GM12865 (cell line): ENCODE measurements at regions not wholly inside any gene's neighbourhood (a gene's known extent, or its start where the extent isn't known, plus 50 kb on each side); places are given as distances from the start of the nearest gene placed in this dataset.

Experiments used
- DNase-seq: peaks from one replicate; pipeline ENCODE4 v3.0.0; 2010; ENCODE audit warnings: low read depth
- H3K4me3 ChIP-seq: 2 replicates; pipeline ENCODE4 v1.5.1; 2011; ENCODE audit warnings: mild to moderate bottlenecking, low read depth, low read length, control low read depth
- TF ChIP-seq, protein P1 (sequence below): IDR thresholded peaks from 2 replicates; pipeline ENCODE4 v1.5.1; 2011; ENCODE audit warnings: low read length, control low read depth, low read depth, inconsistent platforms; ENCODE audit not compliant: insufficient read depth; ENCODE audit errors: missing control alignments

DNA sequence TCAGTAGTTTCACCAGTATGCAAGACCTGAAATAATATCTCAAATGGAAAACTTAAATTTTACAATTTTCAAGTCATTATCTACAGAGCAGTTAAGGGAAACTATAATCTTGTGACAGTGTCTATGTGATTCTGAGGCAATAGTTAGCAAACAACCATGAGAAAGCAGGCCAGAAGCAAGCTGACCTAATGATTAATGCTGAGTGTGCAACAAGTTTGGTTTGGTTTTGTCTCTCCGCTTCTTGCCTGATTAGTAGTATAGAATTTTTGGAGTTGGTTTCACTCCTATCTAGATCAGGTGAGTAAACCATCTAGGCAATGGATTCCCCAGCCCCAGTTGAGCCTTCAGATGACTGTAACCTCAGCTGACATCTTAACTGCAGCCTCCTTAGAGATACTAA is 212.9 kb upstream of the NAV3 start:
- TF ChIP-seq, protein P1, sequence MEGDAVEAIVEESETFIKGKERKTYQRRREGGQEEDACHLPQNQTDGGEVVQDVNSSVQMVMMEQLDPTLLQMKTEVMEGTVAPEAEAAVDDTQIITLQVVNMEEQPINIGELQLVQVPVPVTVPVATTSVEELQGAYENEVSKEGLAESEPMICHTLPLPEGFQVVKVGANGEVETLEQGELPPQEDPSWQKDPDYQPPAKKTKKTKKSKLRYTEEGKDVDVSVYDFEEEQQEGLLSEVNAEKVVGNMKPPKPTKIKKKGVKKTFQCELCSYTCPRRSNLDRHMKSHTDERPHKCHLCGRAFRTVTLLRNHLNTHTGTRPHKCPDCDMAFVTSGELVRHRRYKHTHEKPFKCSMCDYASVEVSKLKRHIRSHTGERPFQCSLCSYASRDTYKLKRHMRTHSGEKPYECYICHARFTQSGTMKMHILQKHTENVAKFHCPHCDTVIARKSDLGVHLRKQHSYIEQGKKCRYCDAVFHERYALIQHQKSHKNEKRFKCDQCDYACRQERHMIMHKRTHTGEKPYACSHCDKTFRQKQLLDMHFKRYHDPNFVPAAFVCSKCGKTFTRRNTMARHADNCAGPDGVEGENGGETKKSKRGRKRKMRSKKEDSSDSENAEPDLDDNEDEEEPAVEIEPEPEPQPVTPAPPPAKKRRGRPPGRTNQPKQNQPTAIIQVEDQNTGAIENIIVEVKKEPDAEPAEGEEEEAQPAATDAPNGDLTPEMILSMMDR = no peak
- no peak overlapping the region for H3K4me3 ChIP-seq
- DNase-seq = no peak

DNA sequence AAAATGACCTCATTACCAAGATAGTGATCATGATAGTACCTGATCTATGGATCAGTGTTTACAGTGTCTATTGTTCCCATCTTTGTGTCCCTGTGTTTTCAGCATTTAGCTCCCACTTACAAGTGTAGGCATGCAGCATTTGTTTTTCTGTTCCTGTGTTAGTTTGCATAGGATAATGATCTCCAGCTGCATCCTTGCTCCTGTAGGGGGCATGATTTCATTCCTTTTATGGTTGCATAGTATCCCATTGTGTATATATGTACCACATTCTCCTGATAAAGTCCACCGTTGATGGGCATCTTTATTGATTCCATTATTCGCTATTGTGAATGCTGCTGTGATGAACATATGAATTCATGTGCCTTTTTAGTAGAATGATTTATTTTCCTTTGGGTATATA is 215.4 kb upstream of the NAV3 start:
- TF ChIP-seq, protein P1 = no peak
- DNase-seq = no peak
- H3K4me3 ChIP-seq = no peak overlapping the region

DNA sequence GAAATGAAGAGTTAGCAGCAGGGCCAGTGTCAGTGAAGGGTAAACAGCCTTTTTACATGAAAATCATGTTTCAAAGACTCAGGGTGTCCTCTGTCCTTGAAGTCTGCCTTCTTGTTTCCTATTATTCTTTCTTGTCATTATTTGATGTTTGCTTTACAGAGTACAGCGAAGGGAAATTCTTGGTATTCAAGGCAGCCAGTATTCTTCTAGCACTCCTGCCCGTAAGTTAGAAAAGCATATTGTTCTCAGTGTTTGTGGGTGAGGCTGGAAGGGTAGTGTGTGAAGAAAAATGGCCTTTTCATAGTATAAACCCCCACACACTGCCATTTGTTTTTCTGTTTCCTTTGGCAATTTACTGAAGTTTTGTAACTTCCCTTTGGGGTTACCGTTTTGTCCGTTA is 217.3 kb upstream of the NAV3 start:
- H3K4me3 ChIP-seq = no peak overlapping the region
- TF ChIP-seq, protein P1 = no peak
- DNase-seq = no peak

DNA sequence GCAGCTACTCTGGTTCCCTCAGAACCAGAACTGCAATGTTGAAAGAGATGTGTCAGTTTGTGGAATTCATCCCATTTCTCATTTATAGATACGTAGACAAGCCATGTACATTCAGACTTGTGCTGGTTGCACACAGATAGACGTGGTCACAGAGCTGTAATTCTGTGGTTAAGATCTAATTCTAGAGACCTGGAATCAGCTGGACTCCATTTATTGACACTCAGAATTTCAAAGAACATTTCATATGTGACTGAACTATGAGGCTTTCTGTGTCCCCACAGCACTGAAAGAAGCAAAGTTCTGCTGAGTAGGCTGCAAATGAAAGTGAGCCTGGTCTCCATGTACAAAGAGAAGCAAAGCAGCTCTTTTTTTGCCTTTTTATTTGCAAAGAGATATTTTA is 220.2 kb upstream of the NAV3 start:
- H3K4me3 ChIP-seq = no peak overlapping the region
- no peak for DNase-seq
- TF ChIP-seq, protein P1 = no peak

DNA sequence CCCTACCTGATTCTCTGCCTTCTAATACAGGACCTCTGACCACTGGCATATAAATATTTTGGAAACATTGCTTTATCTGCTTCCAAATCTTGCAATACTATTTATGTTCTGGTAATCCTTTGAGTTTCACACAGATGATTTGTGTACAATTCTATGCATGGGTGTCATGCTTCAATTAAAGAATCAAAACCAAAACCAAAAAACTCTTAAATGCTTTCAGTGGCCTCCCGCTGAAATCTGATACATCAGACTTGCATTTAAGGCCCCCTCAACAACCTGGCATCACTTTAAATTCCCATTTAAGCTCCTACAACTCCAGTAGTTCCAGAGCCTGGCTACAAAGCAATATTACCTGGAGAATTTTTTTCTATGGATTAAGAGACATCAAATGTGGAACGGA is 221.7 kb upstream of the NAV3 start:
- DNase-seq = no peak
- TF ChIP-seq, protein P1 = no peak
- H3K4me3 ChIP-seq = no peak overlapping the region

DNA sequence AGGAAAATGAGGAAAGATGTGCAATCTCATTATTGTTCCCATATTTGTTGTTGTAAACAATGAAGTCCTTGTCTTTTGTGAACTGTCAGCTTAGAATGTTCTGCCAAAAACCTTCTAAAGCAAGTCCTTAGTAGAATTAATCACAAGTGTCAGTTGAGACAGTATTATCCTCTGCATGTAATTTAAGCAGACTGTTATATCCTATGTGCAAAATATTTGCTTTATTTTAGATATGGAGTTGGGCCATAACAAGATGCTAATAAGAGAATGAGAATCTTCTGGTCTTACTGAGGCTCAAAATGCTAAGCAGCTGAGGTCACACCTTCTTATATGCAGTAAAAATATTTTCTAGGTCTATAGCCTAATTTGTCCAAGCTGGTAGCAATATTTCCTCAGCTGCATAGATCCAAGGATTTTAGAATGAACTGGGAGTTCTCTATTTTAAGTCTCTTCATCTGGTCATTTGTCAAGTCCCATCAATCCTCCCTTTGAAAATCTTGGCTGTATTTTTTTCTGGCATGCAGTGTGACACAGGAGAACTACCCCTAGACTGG is 222.3 kb upstream of the NAV3 start:
- no peak for DNase-seq
- TF ChIP-seq, protein P1 = no peak

DNA sequence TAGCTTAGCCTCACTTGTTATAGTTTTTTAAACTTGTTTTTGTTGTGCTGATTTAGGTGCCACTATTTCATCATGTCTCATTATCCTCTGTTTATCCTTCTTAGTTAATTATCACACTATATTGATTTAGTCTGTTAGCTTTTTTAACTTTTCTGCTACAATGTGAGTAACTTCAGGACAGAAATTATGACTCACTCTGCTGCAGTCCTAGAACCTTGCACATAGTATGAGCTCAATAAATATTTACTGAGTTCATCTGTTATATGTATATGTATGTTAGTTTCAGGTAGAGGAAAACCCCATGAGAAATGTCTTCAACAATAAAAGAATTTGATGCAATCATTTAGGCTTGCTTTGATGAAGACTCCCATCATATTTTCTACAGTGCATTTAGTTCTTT is 224.3 kb upstream of the NAV3 start:
- H3K4me3 ChIP-seq = no peak overlapping the region
- TF ChIP-seq, protein P1 = no peak
- DNase-seq = no peak

More for the DNA sequence above, 222.3 kb upstream of the NAV3 start:
- no peak overlapping the region for H3K4me3 ChIP-seq
